Ammon's horn (tissue), 1 donor: ENCODE measurements at regions not wholly inside any gene's neighbourhood (a gene's known extent, or its start where the extent isn't known, plus 50 kb on each side); places are given as distances from the start of the nearest gene placed in this dataset.
A peak's percentile ranks its signal among the peaks of the same experiment; 100 is the strongest.
"Not testable (repeated sequence)": the region's sequence is repeated elsewhere in the genome, so short reads cannot be mapped to it uniquely, and the experiment has no call there.

Source experiments
- DNase-seq: peaks from one replicate; pipeline ENCODE4 v3.0.0-alpha.2; 2016; ENCODE audit warnings: low spot score

- no peak for DNase-seq
These were observed 57.8 kb downstream of the OR2B2 start for GRCh38 chr6:27854421-27854820.

- no peak for DNase-seq
These were observed 60.8 kb downstream of the OR2B2 start for GRCh38 chr6:27851440-27851839.

GRCh38 chr6:27849001-27849400 lies 63.2 kb downstream of the OR2B2 start:
- DNase-seq, result not testable (repeated sequence)

- DNase-seq, result no peak
These were observed 64.5 kb downstream of the OR2B2 start for GRCh38 chr6:27847706-27848105.

- DNase-seq, result no peak
These were observed 71.6 kb downstream of the OR2B2 start for GRCh38 chr6:27840572-27840971.

GRCh38 chr6:27839626-27840475 lies 72.3 kb downstream of the OR2B2 start:
- peak; percentile 16 for DNase-seq

- peak; percentile 13 for DNase-seq
These were observed 73.1 kb downstream of the OR2B2 start for GRCh38 chr6:27838945-27839625.

GRCh38 chr6:27838058-27838944 lies 73.9 kb downstream of the OR2B2 start:
- DNase-seq, result peak; percentile 93

GRCh38 chr6:27837625-27838057 lies 74.6 kb downstream of the OR2B2 start:
- DNase-seq, result no peak

- DNase-seq, result peak; percentile 55
These were observed 75.2 kb downstream of the OR2B2 start for GRCh38 chr6:27836783-27837624.

GRCh38 chr6:27836141-27836782 lies 75.9 kb downstream of the OR2B2 start:
- no peak for DNase-seq

GRCh38 chr6:27834879-27835549 lies 77.2 kb downstream of the OR2B2 start:
- no peak for DNase-seq

- DNase-seq, result no peak
These were observed 77.8 kb downstream of the OR2B2 start for GRCh38 chr6:27834384-27834783.

GRCh38 chr6:27831434-27832081 lies 80.6 kb downstream of the OR2B2 start:
- not testable (repeated sequence) for DNase-seq

GRCh38 chr6:27830600-27831433 lies 81.4 kb downstream of the OR2B2 start:
- peak; percentile 25 for DNase-seq

- DNase-seq, result no peak
These were observed 82.0 kb downstream of the OR2B2 start for GRCh38 chr6:27830212-27830599.

- no peak for DNase-seq
These were observed 82.6 kb downstream of the OR2B2 start for GRCh38 chr6:27829453-27830211.

GRCh38 chr6:27827477-27827876 lies 84.7 kb downstream of the OR2B2 start:
- not testable (repeated sequence) for DNase-seq
